Ishikawa (cell line): ENCODE measurements at regions not wholly inside any gene's neighbourhood (a gene's known extent, or its start where the extent isn't known, plus 50 kb on each side); places are given as distances from the start of the nearest gene placed in this dataset.

Experiments used
- CEBPB ChIP-seq: IDR thresholded peaks from 2 replicates; pipeline ENCODE4 v1.6.1; 2012
- NFIC ChIP-seq: IDR thresholded peaks from 2 replicates; pipeline ENCODE4 v1.6.1; 2012
- RAD21 ChIP-seq: IDR thresholded peaks from 2 replicates; pipeline ENCODE4 v1.6.1; 2012; ENCODE audit warnings: low read depth
- TAF1 ChIP-seq: IDR thresholded peaks from 2 replicates; pipeline ENCODE4 v1.6.1; 2012; ENCODE audit warnings: low read depth, mild to moderate bottlenecking
- TEAD4 ChIP-seq: IDR thresholded peaks from 2 replicates; pipeline ENCODE4 v1.6.1; 2012
- YY1 ChIP-seq: IDR thresholded peaks from 2 replicates; pipeline ENCODE4 v1.6.1; 2012; ENCODE audit warnings: low read depth
- ZBTB7A ChIP-seq: IDR thresholded peaks from 2 replicates; pipeline ENCODE4 v1.6.1; 2012; ENCODE audit warnings: low read depth
- TF ChIP-seq, protein P1 (sequence below): IDR thresholded peaks from 2 replicates; pipeline ENCODE4 v1.6.1; 2012
- TF ChIP-seq, protein P2 (sequence below): IDR thresholded peaks from 2 replicates; pipeline ENCODE4 v1.6.1; 2012; ENCODE audit warnings: low read depth, mild to moderate bottlenecking
- TF ChIP-seq, protein P3 (sequence below): IDR thresholded peaks from 2 replicates; pipeline ENCODE4 v1.6.1; 2012

DNA sequence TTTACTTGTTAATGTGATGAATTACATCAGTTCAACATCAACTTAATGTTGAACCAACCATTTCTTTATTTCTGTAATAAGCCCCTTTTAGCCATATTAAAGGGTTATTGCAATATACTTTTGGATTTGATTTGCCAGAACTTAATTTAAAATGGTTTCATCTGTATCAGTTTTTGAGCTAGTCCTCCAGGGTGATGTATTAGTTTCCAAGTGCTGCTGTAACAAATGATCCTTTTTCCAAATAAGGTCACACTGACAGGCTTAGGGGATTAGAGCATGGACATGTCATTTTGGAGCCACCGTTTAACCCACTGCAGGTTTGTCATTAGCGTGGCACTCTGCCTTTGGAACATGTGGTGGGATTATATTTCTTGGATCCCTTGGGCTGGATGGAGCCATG, 244.8 kb upstream of the PLPP4 start:
- TF ChIP-seq NFIC (no peak), RAD21 (no peak), ZBTB7A (no peak), YY1 (no peak), CEBPB (no peak), TAF1 (no peak), TEAD4 (no peak)
- TF ChIP-seq, protein P1, sequence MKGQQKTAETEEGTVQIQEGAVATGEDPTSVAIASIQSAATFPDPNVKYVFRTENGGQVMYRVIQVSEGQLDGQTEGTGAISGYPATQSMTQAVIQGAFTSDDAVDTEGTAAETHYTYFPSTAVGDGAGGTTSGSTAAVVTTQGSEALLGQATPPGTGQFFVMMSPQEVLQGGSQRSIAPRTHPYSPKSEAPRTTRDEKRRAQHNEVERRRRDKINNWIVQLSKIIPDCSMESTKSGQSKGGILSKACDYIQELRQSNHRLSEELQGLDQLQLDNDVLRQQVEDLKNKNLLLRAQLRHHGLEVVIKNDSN = no peak
- TF ChIP-seq, protein P2, sequence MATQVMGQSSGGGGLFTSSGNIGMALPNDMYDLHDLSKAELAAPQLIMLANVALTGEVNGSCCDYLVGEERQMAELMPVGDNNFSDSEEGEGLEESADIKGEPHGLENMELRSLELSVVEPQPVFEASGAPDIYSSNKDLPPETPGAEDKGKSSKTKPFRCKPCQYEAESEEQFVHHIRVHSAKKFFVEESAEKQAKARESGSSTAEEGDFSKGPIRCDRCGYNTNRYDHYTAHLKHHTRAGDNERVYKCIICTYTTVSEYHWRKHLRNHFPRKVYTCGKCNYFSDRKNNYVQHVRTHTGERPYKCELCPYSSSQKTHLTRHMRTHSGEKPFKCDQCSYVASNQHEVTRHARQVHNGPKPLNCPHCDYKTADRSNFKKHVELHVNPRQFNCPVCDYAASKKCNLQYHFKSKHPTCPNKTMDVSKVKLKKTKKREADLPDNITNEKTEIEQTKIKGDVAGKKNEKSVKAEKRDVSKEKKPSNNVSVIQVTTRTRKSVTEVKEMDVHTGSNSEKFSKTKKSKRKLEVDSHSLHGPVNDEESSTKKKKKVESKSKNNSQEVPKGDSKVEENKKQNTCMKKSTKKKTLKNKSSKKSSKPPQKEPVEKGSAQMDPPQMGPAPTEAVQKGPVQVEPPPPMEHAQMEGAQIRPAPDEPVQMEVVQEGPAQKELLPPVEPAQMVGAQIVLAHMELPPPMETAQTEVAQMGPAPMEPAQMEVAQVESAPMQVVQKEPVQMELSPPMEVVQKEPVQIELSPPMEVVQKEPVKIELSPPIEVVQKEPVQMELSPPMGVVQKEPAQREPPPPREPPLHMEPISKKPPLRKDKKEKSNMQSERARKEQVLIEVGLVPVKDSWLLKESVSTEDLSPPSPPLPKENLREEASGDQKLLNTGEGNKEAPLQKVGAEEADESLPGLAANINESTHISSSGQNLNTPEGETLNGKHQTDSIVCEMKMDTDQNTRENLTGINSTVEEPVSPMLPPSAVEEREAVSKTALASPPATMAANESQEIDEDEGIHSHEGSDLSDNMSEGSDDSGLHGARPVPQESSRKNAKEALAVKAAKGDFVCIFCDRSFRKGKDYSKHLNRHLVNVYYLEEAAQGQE = no peak
- TF ChIP-seq, protein P3, sequence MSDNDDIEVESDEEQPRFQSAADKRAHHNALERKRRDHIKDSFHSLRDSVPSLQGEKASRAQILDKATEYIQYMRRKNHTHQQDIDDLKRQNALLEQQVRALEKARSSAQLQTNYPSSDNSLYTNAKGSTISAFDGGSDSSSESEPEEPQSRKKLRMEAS = no peak
